Calu3 (cell line): ENCODE measurements at regions not wholly inside any gene's neighbourhood (a gene's known extent, or its start where the extent isn't known, plus 50 kb on each side); places are given as distances from the start of the nearest gene placed in this dataset.

Experiments
- BruUV-seq: library from RNA; stranded (reverse); fragments of 400-500 nt; replicated peaks from 2 replicates; lab custom pipeline; 2021; lab: Mats Ljungman, UMichigan
- CTCF ChIA-PET: fragments of 300-600 bp; sonication (Branson Sonifier 250); formaldehyde crosslinking; loops from one replicate; lab custom pipeline; 2022; ENCODE audit warnings: antibody characterized with exemption; lab: Charles Lee
- DNase-seq: peaks from one replicate; pipeline ENCODE4 v3.0.0; 2022
- H3K27ac Mint-ChIP-seq: one replicate; pipeline ENCODE4 v1.8.0; 2022; ENCODE audit warnings: mixed read lengths; ENCODE audit not compliant: unreplicated experiment
- H3K27me3 Mint-ChIP-seq: one replicate; pipeline ENCODE4 v1.8.0; 2022; ENCODE audit warnings: mixed read lengths; ENCODE audit not compliant: unreplicated experiment
- H3K36me3 Mint-ChIP-seq: one replicate; pipeline ENCODE4 v1.8.0; 2022; ENCODE audit warnings: mild to moderate bottlenecking, moderate library complexity, mixed read lengths; ENCODE audit not compliant: insufficient read depth, unreplicated experiment
- H3K4me1 Mint-ChIP-seq: one replicate; pipeline ENCODE4 v1.8.0; 2022; ENCODE audit warnings: mild to moderate bottlenecking, low read depth, mixed read lengths; ENCODE audit not compliant: unreplicated experiment
- H3K4me3 Mint-ChIP-seq: one replicate; pipeline ENCODE4 v1.8.0; 2022; ENCODE audit warnings: mild to moderate bottlenecking, low read depth, moderate library complexity, mixed read lengths; ENCODE audit not compliant: unreplicated experiment
- H3K9me3 Mint-ChIP-seq: one replicate; pipeline ENCODE4 v1.8.0; 2022; ENCODE audit warnings: low read depth, mixed read lengths; ENCODE audit not compliant: unreplicated experiment
- intact Hi-C: fragments of 100-400 bp; cut with micrococcal nuclease; formaldehyde crosslinking; loops from one replicate; pipeline ENCODE4 v1.10.0; 2022; ENCODE audit not compliant: unreplicated experiment
- TF ChIP-seq, protein P1 (sequence below): fragments of 200-600 bp; IDR thresholded peaks from one replicate; pipeline ENCODE4 v1.8.0; 2022; ENCODE audit warnings: antibody characterized with exemption; ENCODE audit not compliant: unreplicated experiment

DNA sequence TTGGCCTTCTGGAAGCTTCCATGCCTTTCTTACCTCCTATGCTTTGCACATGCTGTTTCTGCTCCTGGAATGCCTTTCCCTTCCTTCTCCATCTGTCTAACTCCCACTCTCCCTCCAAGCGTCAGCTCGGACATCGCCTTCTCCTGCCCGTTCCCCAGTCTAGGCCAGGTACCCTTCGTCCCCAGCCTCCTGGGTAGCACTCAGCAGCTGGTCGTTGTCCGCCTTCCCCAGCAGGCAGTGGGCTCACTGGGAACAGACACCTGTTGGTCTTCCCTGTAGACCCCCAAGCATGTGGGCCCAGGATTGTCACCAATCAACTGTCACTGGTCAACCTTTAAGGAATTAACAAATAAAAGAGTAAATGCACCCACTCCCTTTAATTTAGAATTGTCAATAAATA lies 202.2 kb downstream of the RGS3 start:
- no peaks in the 10 kb centered on the region for H3K36me3 Mint-ChIP-seq
- TF ChIP-seq, protein P1, sequence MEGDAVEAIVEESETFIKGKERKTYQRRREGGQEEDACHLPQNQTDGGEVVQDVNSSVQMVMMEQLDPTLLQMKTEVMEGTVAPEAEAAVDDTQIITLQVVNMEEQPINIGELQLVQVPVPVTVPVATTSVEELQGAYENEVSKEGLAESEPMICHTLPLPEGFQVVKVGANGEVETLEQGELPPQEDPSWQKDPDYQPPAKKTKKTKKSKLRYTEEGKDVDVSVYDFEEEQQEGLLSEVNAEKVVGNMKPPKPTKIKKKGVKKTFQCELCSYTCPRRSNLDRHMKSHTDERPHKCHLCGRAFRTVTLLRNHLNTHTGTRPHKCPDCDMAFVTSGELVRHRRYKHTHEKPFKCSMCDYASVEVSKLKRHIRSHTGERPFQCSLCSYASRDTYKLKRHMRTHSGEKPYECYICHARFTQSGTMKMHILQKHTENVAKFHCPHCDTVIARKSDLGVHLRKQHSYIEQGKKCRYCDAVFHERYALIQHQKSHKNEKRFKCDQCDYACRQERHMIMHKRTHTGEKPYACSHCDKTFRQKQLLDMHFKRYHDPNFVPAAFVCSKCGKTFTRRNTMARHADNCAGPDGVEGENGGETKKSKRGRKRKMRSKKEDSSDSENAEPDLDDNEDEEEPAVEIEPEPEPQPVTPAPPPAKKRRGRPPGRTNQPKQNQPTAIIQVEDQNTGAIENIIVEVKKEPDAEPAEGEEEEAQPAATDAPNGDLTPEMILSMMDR: no peak
- H3K4me3 Mint-ChIP-seq: no peak overlapping the region
- CTCF ChIA-PET: no interaction called here
- H3K27me3 Mint-ChIP-seq: peaks cover 79% of the 10 kb centered on the region
- no TSS peak for BruUV-seq
- intact Hi-C loops: no loop called here
- no peak for DNase-seq
- no peaks in the 10 kb centered on the region for H3K9me3 Mint-ChIP-seq
- no peak overlapping the region for H3K27ac Mint-ChIP-seq
- no peaks in the 10 kb centered on the region for H3K4me1 Mint-ChIP-seq

DNA sequence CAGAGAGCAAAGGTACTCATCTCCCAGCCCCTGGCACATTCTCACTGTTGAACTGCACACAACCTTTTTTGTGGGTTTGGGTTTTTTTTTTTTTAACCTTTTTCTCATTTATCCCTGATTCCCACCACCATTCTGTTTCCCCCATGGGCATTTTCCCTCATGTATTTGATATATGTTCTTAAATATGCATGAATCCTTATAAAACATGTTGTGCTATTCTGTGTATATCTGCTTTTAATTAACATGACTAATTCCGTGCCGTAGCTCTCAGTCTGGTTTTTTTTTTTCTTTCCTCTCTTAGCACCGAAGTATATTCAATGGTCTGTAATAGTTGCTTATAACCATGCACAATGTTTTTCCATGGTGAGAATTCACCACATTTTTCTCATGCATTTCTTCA lies 204.5 kb downstream of the RGS3 start:
- Mint-ChIP-seq H3K4me3 (no peak overlapping the region), H3K27me3 (peaks cover 88% of the 10 kb centered on the region), H3K36me3 (no peaks in the 10 kb centered on the region), H3K9me3 (no peaks in the 10 kb centered on the region), H3K27ac (no peak overlapping the region), H3K4me1 (no peaks in the 10 kb centered on the region)
- no TSS peak for BruUV-seq
- intact Hi-C loops: no loop called here
- DNase-seq: no peak
- TF ChIP-seq, protein P1: no peak
- CTCF ChIA-PET: interaction anchor here (0.7 kb wide), 1 partner anchor 265 kb away, joined by 4 read pairs; no protein-coding TSS in a partner anchor

DNA sequence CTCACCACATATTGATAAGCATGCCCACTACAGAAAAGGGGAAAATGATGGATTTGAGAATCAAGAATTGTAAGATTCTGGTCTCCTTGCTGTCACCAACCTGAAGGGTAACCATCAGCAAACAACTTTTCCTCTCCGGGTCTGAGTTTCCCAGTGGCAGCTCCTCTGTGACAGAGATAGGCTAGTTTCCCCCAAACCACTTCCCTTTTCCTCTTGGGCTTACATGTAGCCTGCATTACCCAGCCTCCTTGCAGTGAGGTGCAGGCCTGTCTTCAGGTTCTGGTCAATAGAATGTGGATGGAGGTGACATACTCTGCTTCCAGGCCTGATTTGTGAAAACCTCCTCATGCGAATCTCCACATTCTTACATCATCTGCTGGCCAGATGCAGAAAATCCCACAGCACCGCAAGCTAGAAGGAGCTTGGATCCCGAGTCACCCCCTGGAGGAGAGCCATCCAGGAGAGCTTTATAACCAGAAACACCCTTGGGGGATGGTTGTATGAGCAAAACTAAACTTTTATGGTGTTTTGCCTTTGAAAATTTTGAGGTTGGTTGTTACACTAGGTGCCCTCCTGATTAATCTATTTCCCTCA lies 206.1 kb downstream of the RGS3 start:
- no TSS peak for BruUV-seq
- TF ChIP-seq, protein P1: no peak
- H3K4me3 Mint-ChIP-seq: no peak overlapping the region
- H3K36me3 Mint-ChIP-seq: no peaks in the 10 kb centered on the region
- CTCF ChIA-PET: no interaction called here
- H3K27me3 Mint-ChIP-seq: peaks cover 95% of the 10 kb centered on the region
- DNase-seq: no peak
- intact Hi-C loops: no loop called here
- no peaks in the 10 kb centered on the region for H3K4me1 Mint-ChIP-seq
- H3K27ac Mint-ChIP-seq: no peak overlapping the region
- no peaks in the 10 kb centered on the region for H3K9me3 Mint-ChIP-seq

DNA sequence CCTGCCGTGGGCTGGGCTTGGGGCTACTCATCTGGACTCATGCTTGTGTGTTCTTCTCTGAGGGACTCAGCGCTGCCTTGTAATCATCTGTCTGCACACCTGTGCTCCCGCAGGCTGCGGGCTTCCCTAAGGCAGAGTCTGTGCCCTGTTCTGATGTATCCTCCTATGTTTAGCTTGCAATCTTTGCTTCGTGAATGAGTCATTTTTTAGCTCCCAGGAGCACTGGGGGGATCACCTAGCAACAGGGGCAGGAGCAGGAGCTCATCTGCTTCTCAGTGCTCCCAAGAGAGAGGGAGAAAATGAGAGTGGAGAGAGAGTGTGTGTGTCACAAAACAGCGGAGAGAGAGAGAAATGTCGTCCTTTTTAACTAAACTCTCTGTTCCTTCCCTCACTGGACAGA lies 202.4 kb upstream of the ZNF618 start:
- no peak for DNase-seq
- Mint-ChIP-seq H3K27ac (no peak overlapping the region), H3K27me3 (peaks cover 98% of the 10 kb centered on the region), H3K4me3 (no peak overlapping the region), H3K4me1 (peaks cover 7% of the 10 kb centered on the region), H3K9me3 (no peaks in the 10 kb centered on the region), H3K36me3 (no peaks in the 10 kb centered on the region)
- BruUV-seq: no TSS peak
- intact Hi-C loops: no loop called here
- CTCF ChIA-PET: no interaction called here
- TF ChIP-seq, protein P1: no peak
